ENCODE measurements at regions not wholly inside any gene's neighbourhood (a gene's known extent, or its start where the extent isn't known, plus 50 kb on each side); places are given as distances from the start of the nearest gene placed in this dataset.

DNA sequence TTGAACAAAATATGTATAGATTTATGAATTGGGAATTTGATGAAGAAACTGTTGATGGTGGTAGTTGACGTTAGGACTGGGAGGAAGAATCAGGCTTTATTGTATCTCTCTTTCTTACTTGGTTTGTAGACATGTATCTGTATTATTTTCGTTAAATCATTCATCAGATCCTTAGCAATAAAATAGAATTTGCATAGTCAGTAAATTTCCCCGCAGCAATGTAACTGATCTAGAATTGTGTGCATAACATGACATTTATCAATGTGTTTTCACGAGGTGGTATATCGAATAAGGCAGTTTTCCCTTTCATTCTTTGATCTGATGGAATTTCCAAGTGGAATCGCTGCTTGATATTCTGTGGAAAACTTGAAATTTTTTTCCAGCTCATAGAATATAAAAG is 308.8 kb downstream of the SPRY1 start:
- no peak for TF ChIP-seq CTCF (IDR thresholded peaks at IDR 0.05)
- TF ChIP-seq POLR2A (IDR thresholded peaks at IDR 0.05): no peak
